LNCaP clone FGC (cell line): ENCODE measurements at regions not wholly inside any gene's neighbourhood (a gene's known extent, or its start where the extent isn't known, plus 50 kb on each side); places are given as distances from the start of the nearest gene placed in this dataset.

Experiments used
- DNase-seq: peaks from one replicate; pipeline ENCODE4 v3.0.0-alpha.2; 2011; ENCODE audit warnings: low read depth
- H3K4me3 ChIP-seq: 2 replicates; pipeline ENCODE4 v1.5.1; 2011; ENCODE audit warnings: mild to moderate bottlenecking, low read depth, low read length, control low read depth
- CTCF ChIP-seq: IDR thresholded peaks from 2 replicates; pipeline ENCODE4 v1.5.1; 2012; ENCODE audit warnings: mild to moderate bottlenecking; ENCODE audit not compliant: control insufficient read depth, insufficient read depth; ENCODE audit errors: extremely low read depth

- no peak for DNase-seq
- TF ChIP-seq CTCF: no peak
These were observed 722.5 kb upstream of the PRKX start for GRCh38 chrX:4435905-4436304.

GRCh38 chrX:4397471-4397870 lies 684.0 kb upstream of the PRKX start:
- DNase-seq: no peak
- H3K4me3 ChIP-seq: no peak overlapping the region
- no peak for TF ChIP-seq CTCF

More at GRCh38 chrX:4435905-4436304, 722.5 kb upstream of the PRKX start:
- H3K4me3 ChIP-seq: no peak overlapping the region

GRCh38 chrX:4382273-4382672 lies 668.8 kb upstream of the PRKX start:
- no peak overlapping the region for H3K4me3 ChIP-seq
- no peak for DNase-seq
- TF ChIP-seq CTCF: no peak

- TF ChIP-seq CTCF: no peak
- DNase-seq: no peak
- H3K4me3 ChIP-seq: no peak overlapping the region
These were observed 667.3 kb upstream of the PRKX start for GRCh38 chrX:4380710-4381109.

- DNase-seq: no peak
These were observed 665.6 kb upstream of the PRKX start for GRCh38 chrX:4379071-4379470.

GRCh38 chrX:4373791-4374190 lies 660.3 kb upstream of the PRKX start:
- DNase-seq: no peak
- no peak overlapping the region for H3K4me3 ChIP-seq
- no peak for TF ChIP-seq CTCF

More at GRCh38 chrX:4379071-4379470, 665.6 kb upstream of the PRKX start:
- no peak overlapping the region for H3K4me3 ChIP-seq
- TF ChIP-seq CTCF: no peak

- no peak overlapping the region for H3K4me3 ChIP-seq
- no peak for DNase-seq
- TF ChIP-seq CTCF: no peak
These were observed 645.1 kb upstream of the PRKX start for GRCh38 chrX:4358577-4358976.
